HEK293 (cell line): ENCODE measurements at regions not wholly inside any gene's neighbourhood (a gene's known extent, or its start where the extent isn't known, plus 50 kb on each side); places are given as distances from the start of the nearest gene placed in this dataset.

Experiments
- CTCF ChIA-PET: fragments of 350-600 bp; formaldehyde crosslinking; extraction: SDS; loops from one replicate; lab custom pipeline; 2021; ENCODE audit warnings: antibody characterized with exemption; lab: Yijun Ruan, JAX
- POLR2A ChIA-PET: fragments of 300-600 bp; formaldehyde crosslinking; extraction: SDS; loops from one replicate; lab custom pipeline; 2020; ENCODE audit warnings: antibody characterized with exemption, inconsistent platforms; lab: Yijun Ruan, JAX
- H3K27ac ChIP-seq: fragments of 200-500 bp; sonication (Bioruptor generic); 2 replicates; pipeline ENCODE4 v1.5.1; 2014; ENCODE audit warnings: low read depth, low read length, control low read depth, inconsistent platforms; ENCODE audit errors: extremely low read depth
- H3K36me3 ChIP-seq, 2 experiments: fragments of 200-500 bp in 1 of 2; sonication (Bioruptor generic) in 1 of 2; 1 replicate in 1 of 2; 2 replicates in 1 of 2; pipeline ENCODE4 v1.5.1; 2014 to 2017; ENCODE audit warnings: inconsistent platforms in 2 of 2, low read length in 2 of 2; ENCODE audit not compliant: control insufficient read depth in 2 of 2, insufficient read depth in 1 of 2
- H3K4me1 ChIP-seq: fragments of 200-500 bp; sonication (Bioruptor generic); 2 replicates; pipeline ENCODE4 v1.5.1; 2014; ENCODE audit warnings: mild to moderate bottlenecking, low read length, inconsistent platforms; ENCODE audit not compliant: control insufficient read depth, insufficient read depth
- H3K4me3 ChIP-seq: 2 replicates; pipeline ENCODE4 v1.5.1; 2011; ENCODE audit warnings: low read depth, mild to moderate bottlenecking, control low read depth, low read length, moderate library complexity
- H3K9me3 ChIP-seq: fragments of 200-500 bp; sonication (Bioruptor generic); 2 replicates; pipeline ENCODE4 v1.5.1; 2014; ENCODE audit warnings: low read depth, low read length, inconsistent platforms; ENCODE audit not compliant: control insufficient read depth, insufficient read depth
- GLIS1 ChIP-seq: fragments of 450-650 bp; formaldehyde crosslinking; IDR thresholded peaks from 2 replicates; pipeline ENCODE4 v1.5.1; 2016; ENCODE audit warnings: missing biosample characterization, missing genetic modification characterization
- IKZF3 ChIP-seq: fragments of 450-650 bp; IDR thresholded peaks from 2 replicates; pipeline ENCODE4 v1.5.0; 2018; ENCODE audit warnings: missing biosample characterization, mild to moderate bottlenecking, missing genetic modification characterization, moderate library complexity
- MZF1 ChIP-seq: fragments of 450-650 bp; formaldehyde crosslinking; IDR thresholded peaks from 2 replicates; pipeline ENCODE4 v1.5.1; 2017; ENCODE audit warnings: missing biosample characterization, missing genetic modification characterization, borderline replicate concordance
- REST ChIP-seq: fragments of 450-650 bp; formaldehyde crosslinking; IDR thresholded peaks from 2 replicates; pipeline ENCODE4 v1.5.1; 2016; ENCODE audit warnings: missing biosample characterization, missing genetic modification characterization
- ZBTB17 ChIP-seq: fragments of 450-650 bp; formaldehyde crosslinking; IDR thresholded peaks from 2 replicates; pipeline ENCODE4 v1.5.1; 2016; ENCODE audit warnings: missing biosample characterization, missing genetic modification characterization
- ZNF175 ChIP-seq: fragments of 450-650 bp; formaldehyde crosslinking; IDR thresholded peaks from 2 replicates; pipeline ENCODE4 v1.5.1; 2016; ENCODE audit warnings: missing biosample characterization, missing genetic modification characterization
- ZNF19 ChIP-seq: fragments of 450-650 bp; formaldehyde crosslinking; IDR thresholded peaks from 2 replicates; pipeline ENCODE4; 2016; ENCODE audit warnings: missing biosample characterization, missing genetic modification characterization, low read depth
- ZNF214 ChIP-seq: fragments of 450-650 bp; formaldehyde crosslinking; IDR thresholded peaks from 2 replicates; pipeline ENCODE4 v1.5.1; 2017; ENCODE audit warnings: missing biosample characterization, mild to moderate bottlenecking, missing genetic modification characterization, borderline replicate concordance
- ZNF324 ChIP-seq: fragments of 450-650 bp; formaldehyde crosslinking; IDR thresholded peaks from 2 replicates; pipeline ENCODE4 v1.5.1; 2016; ENCODE audit warnings: missing biosample characterization, missing genetic modification characterization
- ZNF423 ChIP-seq: fragments of 450-650 bp; formaldehyde crosslinking; IDR thresholded peaks from 2 replicates; pipeline ENCODE4 v1.5.1; 2016; ENCODE audit warnings: missing biosample characterization, missing genetic modification characterization
- ZNF544 ChIP-seq: fragments of 450-650 bp; formaldehyde crosslinking; IDR thresholded peaks from 2 replicates; pipeline ENCODE4 v1.5.0; 2017; ENCODE audit warnings: missing biosample characterization, missing genetic modification characterization
- ZNF558 ChIP-seq: fragments of 450-650 bp; formaldehyde crosslinking; IDR thresholded peaks from 2 replicates; pipeline ENCODE4 v1.5.1; 2016; ENCODE audit warnings: missing biosample characterization, missing genetic modification characterization
- ZNF560 ChIP-seq: fragments of 450-650 bp; formaldehyde crosslinking; IDR thresholded peaks from 2 replicates; pipeline ENCODE4 v1.5.1; 2017; ENCODE audit warnings: missing biosample characterization, missing genetic modification characterization, borderline replicate concordance
- ZNF561 ChIP-seq: fragments of 450-650 bp; IDR thresholded peaks from 2 replicates; pipeline ENCODE4 v1.5.1; 2018; ENCODE audit warnings: missing biosample characterization, missing genetic modification characterization, borderline replicate concordance
- ZNF624 ChIP-seq: fragments of 450-650 bp; formaldehyde crosslinking; IDR thresholded peaks from 2 replicates; pipeline ENCODE4 v1.5.1; 2017; ENCODE audit warnings: missing biosample characterization, missing genetic modification characterization
- ZNF707 ChIP-seq: fragments of 450-650 bp; formaldehyde crosslinking; IDR thresholded peaks from 2 replicates; pipeline ENCODE4 v1.5.1; 2016; ENCODE audit warnings: missing biosample characterization, missing genetic modification characterization
- ZNF768 ChIP-seq: fragments of 450-650 bp; formaldehyde crosslinking; IDR thresholded peaks from 2 replicates; pipeline ENCODE4 v1.5.1; 2018; ENCODE audit warnings: missing biosample characterization, mild to moderate bottlenecking, missing genetic modification characterization
- ZNF792 ChIP-seq: fragments of 450-650 bp; formaldehyde crosslinking; IDR thresholded peaks from 2 replicates; pipeline ENCODE4 v1.5.1; 2016; ENCODE audit warnings: missing biosample characterization, missing genetic modification characterization
- ZSCAN18 ChIP-seq: fragments of 450-650 bp; formaldehyde crosslinking; IDR thresholded peaks from 2 replicates; pipeline ENCODE4 v1.5.1; 2016; ENCODE audit warnings: missing biosample characterization, missing genetic modification characterization
- TF ChIP-seq, protein P1 (sequence below): fragments of 450-650 bp; IDR thresholded peaks from 2 replicates; pipeline ENCODE4 v1.5.1; 2018; ENCODE audit warnings: missing biosample characterization, mild to moderate bottlenecking, missing genetic modification characterization
- TF ChIP-seq, protein P2 (sequence below): fragments of 450-650 bp; formaldehyde crosslinking; IDR thresholded peaks from 2 replicates; pipeline ENCODE4 v1.5.1; 2016; ENCODE audit warnings: missing biosample characterization, missing genetic modification characterization, borderline replicate concordance

DNA sequence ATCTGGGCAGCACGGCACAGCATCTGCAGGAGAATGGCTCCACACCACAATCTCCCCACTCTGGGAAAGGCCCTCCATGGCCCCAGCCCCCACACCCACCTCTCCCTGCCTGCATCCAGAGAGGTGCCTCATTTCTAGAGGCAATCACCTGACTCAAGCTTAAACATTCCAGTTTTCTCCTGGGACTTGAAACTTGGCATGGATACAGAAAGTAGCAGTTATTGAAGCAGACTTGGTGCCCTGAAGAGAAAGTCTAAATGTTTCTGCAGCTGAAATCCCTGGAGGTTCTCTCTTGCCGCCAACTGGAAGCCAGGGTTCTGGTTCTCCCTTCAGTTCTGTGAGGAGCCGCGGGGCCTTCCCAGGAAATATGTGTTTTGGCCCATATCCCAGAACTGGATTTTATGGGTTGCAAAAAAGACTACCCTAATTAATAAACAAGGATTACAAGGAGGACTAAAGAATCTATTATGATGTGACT lies 122.8 kb downstream of the SKIDA1 start (continued):
- TF ChIP-seq ZNF423 (tag by site-specific recombination): peak; percentile 54; the same call in 1 of the 2 replicates
- 0 out of 2 replicates have a peak, but pooled peaks have one; percentile 5 for TF ChIP-seq GLIS1 (tag by site-specific recombination)
- TF ChIP-seq, protein P1, sequence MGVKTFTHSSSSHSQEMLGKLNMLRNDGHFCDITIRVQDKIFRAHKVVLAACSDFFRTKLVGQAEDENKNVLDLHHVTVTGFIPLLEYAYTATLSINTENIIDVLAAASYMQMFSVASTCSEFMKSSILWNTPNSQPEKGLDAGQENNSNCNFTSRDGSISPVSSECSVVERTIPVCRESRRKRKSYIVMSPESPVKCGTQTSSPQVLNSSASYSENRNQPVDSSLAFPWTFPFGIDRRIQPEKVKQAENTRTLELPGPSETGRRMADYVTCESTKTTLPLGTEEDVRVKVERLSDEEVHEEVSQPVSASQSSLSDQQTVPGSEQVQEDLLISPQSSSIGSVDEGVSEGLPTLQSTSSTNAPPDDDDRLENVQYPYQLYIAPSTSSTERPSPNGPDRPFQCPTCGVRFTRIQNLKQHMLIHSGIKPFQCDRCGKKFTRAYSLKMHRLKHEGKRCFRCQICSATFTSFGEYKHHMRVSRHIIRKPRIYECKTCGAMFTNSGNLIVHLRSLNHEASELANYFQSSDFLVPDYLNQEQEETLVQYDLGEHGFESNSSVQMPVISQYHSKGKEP (tag by site-specific recombination): peak; percentile 81
- TF ChIP-seq, protein P2, sequence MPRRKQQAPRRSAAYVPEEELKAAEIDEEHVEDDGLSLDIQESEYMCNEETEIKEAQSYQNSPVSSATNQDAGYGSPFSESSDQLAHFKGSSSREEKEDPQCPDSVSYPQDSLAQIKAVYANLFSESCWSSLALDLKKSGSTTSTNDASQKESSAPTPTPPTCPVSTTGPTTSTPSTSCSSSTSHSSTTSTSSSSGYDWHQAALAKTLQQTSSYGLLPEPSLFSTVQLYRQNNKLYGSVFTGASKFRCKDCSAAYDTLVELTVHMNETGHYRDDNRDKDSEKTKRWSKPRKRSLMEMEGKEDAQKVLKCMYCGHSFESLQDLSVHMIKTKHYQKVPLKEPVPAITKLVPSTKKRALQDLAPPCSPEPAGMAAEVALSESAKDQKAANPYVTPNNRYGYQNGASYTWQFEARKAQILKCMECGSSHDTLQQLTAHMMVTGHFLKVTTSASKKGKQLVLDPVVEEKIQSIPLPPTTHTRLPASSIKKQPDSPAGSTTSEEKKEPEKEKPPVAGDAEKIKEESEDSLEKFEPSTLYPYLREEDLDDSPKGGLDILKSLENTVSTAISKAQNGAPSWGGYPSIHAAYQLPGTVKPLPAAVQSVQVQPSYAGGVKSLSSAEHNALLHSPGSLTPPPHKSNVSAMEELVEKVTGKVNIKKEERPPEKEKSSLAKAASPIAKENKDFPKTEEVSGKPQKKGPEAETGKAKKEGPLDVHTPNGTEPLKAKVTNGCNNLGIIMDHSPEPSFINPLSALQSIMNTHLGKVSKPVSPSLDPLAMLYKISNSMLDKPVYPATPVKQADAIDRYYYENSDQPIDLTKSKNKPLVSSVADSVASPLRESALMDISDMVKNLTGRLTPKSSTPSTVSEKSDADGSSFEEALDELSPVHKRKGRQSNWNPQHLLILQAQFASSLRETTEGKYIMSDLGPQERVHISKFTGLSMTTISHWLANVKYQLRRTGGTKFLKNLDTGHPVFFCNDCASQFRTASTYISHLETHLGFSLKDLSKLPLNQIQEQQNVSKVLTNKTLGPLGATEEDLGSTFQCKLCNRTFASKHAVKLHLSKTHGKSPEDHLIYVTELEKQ (tag by site-specific recombination): no peak
- peak; percentile 54; the same call in 1 of the 2 replicates for TF ChIP-seq ZNF561 (tag by site-specific recombination)

- POLR2A ChIA-PET: no interaction called here
- no peak overlapping the region for H3K4me3 ChIP-seq
- TF ChIP-seq ZNF560 (no peak), IKZF3 (tag by site-specific recombination) (no peak), ZNF544 (tag by site-specific recombination) (no peak), ZSCAN18 (tag by site-specific recombination) (no peak), ZNF19 (tag by site-specific recombination) (no peak), ZNF175 (tag by site-specific recombination) (no peak), REST (tag by site-specific recombination) (no peak), ZNF558 (no peak), ZNF214 (no peak), ZNF707 (tag by site-specific recombination) (no peak), MZF1 (tag by site-specific recombination) (no peak), ZBTB17 (tag by site-specific recombination) (no peak), ZNF768 (tag by site-specific recombination) (no peak), ZNF324 (tag by site-specific recombination) (no peak), ZNF792 (tag by site-specific recombination) (no peak), ZNF624 (tag by site-specific recombination) (no peak)
- CTCF ChIA-PET: interaction anchor here (0.6 kb wide), 1 partner anchor 26 kb away, joined by 3 read pairs; no protein-coding TSS in a partner anchor
- H3K9me3 ChIP-seq: no peaks in the 10 kb centered on the region
- H3K36me3 ChIP-seq: no peaks in the 10 kb centered on the region
- no peak overlapping the region for H3K27ac ChIP-seq
- H3K4me1 ChIP-seq: peaks cover 30% of the 10 kb centered on the region
These were observed 124.3 kb downstream of the SKIDA1 start for GRCh38 chr10:21401196-21401595.
